Uterus (tissue), 2 donors: ENCODE measurements at regions not wholly inside any gene's neighbourhood (a gene's known extent, or its start where the extent isn't known, plus 50 kb on each side); places are given as distances from the start of the nearest gene placed in this dataset.

Experiments used
- CTCF ChIP-seq, 4 experiments: fragments of 200-600 bp in 2 of 4; fragments of 450-650 bp in 2 of 4; sonication (generic) in 2 of 4; IDR thresholded peaks; one replicate each; pipeline ENCODE4 v1.5.1; 2016 to 2019; ENCODE audit warnings: antibody characterized with exemption in 4 of 4, mild to moderate bottlenecking in 2 of 4, moderate library complexity in 1 of 4
- POLR2A ChIP-seq, 2 donors: fragments of 450-650 bp; IDR thresholded peaks; one replicate each; pipeline ENCODE4 v1.6.1; 2016; ENCODE audit warnings: antibody characterized with exemption in 2 of 2, mild to moderate bottlenecking in 1 of 2, moderate library complexity in 1 of 2

- TF ChIP-seq CTCF (IDR thresholded peaks at IDR 0.05), result no peak
- TF ChIP-seq POLR2A (IDR thresholded peaks at IDR 0.05), result no peak
Observed at GRCh38 chr3:117898722-117899522, 1135.7 kb downstream of the IGSF11 start.
